ENCODE measurements at regions not wholly inside any gene's neighbourhood (a gene's known extent, or its start where the extent isn't known, plus 50 kb on each side); places are given as distances from the start of the nearest gene placed in this dataset.

DNA sequence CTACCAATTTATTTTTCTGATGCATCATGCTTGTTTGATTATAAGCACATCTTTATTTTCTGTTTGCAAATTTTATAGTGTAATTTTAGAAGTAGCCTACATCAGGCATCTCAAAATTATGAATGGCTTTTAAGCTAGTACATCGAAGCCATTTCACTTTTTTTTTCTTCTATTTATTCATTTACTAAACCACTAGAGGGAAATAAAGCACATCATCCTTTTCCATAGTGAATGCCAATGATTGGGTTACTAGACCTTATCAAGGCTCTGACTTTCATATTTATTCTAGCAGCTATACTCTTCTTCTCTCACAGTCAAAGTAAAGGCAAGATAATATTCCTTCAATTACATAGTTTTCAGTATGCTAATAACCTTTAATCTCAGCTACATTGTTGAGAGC lies 736.4 kb upstream of the LRFN5 start:
- TF ChIP-seq, protein P1, sequence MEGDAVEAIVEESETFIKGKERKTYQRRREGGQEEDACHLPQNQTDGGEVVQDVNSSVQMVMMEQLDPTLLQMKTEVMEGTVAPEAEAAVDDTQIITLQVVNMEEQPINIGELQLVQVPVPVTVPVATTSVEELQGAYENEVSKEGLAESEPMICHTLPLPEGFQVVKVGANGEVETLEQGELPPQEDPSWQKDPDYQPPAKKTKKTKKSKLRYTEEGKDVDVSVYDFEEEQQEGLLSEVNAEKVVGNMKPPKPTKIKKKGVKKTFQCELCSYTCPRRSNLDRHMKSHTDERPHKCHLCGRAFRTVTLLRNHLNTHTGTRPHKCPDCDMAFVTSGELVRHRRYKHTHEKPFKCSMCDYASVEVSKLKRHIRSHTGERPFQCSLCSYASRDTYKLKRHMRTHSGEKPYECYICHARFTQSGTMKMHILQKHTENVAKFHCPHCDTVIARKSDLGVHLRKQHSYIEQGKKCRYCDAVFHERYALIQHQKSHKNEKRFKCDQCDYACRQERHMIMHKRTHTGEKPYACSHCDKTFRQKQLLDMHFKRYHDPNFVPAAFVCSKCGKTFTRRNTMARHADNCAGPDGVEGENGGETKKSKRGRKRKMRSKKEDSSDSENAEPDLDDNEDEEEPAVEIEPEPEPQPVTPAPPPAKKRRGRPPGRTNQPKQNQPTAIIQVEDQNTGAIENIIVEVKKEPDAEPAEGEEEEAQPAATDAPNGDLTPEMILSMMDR (IDR thresholded peaks at IDR 0.05; ENCODE audit: low read depth, low read length) = no peak
- DNase-seq (ENCODE audit: extremely low read depth, low read depth) = no peak

DNA sequence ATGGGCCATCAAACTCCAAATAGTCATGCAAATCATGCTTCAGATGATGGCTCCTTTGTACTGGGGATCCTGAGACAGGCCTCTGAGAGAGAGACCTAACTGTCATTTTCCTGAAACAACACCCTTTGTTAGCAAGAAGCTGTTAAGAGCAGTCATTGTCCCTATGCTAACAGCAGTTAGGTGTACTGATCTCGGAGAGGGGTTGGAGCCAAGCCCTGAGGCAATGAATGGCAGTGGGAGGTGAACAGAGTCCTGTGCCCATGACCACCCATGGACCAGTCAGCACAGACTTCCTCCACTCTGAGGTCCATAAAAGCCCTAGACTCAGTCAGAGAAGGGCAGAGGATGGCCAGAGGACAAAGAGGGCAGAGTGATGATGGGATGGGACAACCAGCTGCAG lies 747.6 kb upstream of the LRFN5 start:
- no peak for DNase-seq (ENCODE audit: extremely low read depth, low read depth)
- TF ChIP-seq, protein P1 (IDR thresholded peaks at IDR 0.05; ENCODE audit: low read depth, low read length) = no peak

DNA sequence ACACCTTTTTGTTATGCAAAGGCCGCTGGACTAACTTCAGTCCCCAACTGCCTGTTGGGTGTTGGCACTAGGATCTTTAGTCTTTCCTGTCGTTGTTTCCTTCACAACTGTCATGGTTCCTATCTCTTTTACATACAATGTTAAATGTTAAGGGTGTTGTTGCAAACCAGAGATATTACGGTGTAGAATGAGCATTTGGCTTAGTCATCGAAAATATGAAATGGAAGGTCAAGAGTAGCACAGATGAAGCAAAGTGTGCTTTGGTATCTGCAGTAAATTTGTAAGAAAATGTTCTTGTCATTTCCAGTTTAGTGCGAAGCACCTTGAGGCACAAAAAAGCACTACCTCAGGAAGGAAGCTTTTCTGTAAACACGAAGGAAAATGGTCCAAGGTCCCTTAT lies 751.3 kb upstream of the LRFN5 start:
- DNase-seq (ENCODE audit: extremely low read depth, low read depth) = no peak
- TF ChIP-seq, protein P1 (IDR thresholded peaks at IDR 0.05; ENCODE audit: low read depth, low read length) = no peak

DNA sequence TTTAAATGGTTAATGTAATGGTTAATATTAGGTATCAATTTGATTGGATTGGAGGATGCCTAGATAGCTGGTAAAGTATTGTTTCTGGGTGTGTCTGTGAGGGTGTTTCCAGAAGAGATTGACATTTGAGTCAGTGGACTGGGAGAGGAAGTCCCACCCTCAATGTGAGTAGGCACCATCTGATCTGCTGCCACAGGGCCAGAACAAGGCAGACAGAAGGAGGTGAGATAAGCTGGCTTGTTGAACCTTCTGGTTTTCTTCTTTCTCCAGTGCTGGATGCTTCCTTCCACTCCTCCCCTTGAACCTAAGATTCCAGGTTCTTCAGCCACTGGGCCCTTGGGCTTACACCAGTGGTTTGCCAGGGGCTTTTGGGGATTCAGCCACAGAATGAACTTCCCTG lies 756.5 kb upstream of the LRFN5 start:
- no peak for DNase-seq (ENCODE audit: extremely low read depth, low read depth)
- TF ChIP-seq, protein P1 (IDR thresholded peaks at IDR 0.05; ENCODE audit: low read depth, low read length) = no peak

DNA sequence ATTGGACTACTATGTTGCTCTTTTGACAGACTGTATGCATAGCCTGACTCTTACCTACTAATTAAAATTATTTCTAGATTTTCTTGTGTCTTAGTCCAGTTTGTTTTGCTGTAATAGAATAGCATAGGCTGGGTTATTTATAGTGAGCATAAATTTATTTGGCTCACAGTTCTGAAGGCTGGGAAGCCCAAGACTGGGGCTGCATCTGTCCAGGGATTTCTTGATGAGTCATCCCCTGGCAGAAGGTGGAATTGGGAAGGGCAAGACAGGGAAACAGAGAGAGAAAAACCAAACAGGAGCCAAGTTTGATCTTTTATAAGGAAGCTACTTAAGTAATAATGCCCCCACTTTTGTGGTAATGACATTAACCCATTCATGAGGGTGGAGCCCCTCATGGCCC lies 759.2 kb upstream of the LRFN5 start:
- DNase-seq (ENCODE audit: extremely low read depth, low read depth) = no peak
- TF ChIP-seq, protein P1 (IDR thresholded peaks at IDR 0.05; ENCODE audit: low read depth, low read length) = no peak

DNA sequence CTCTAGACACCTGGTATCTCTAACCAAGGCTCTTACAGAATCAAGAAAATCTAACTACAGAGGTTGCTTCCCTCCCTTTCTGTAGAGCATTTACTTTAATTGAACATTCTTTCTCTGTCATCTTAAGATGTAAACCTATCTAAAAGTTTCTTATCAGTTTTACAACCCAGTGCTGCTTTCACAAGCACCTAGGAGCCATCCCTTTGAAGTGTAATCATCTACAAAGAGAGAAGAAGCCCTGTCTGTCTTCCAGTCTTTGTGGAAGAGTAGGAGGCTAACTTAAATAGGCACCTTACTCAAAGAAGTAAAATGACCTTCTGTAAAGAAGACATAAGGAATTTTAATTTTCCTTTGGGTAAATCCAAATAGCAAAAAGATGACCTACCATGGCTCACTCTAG lies 763.9 kb upstream of the LRFN5 start:
- TF ChIP-seq, protein P1 (IDR thresholded peaks at IDR 0.05; ENCODE audit: low read depth, low read length) = no peak
- DNase-seq (ENCODE audit: extremely low read depth, low read depth) = no peak

DNA sequence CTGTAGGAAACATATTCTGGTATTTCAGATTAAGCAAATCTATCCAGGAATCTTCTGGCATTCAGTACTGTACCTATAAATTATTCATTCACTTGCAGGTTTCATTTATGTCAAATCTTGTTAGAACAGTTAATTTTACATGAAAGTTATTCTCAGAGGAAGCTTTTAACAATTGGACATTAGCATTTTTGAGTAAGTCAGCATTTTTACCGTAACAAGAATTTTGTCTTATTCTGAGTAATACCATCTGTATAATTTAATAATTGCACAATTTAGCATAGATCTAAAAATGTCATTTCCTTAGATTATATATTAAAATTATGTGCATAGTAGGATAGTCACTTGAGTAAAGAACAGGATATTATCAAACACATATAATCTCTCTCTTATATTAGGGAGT lies 764.8 kb upstream of the LRFN5 start:
- DNase-seq (ENCODE audit: extremely low read depth, low read depth) = no peak
- TF ChIP-seq, protein P1 (IDR thresholded peaks at IDR 0.05; ENCODE audit: low read depth, low read length) = no peak

Data from AG09319 (cell line).